H1 (cell line): ENCODE measurements at regions not wholly inside any gene's neighbourhood (a gene's known extent, or its start where the extent isn't known, plus 50 kb on each side); places are given as distances from the start of the nearest gene placed in this dataset.
A peak's percentile ranks its signal among the peaks of the same experiment; 100 is the strongest.

Source experiments
- CTCF ChIA-PET: fragments of 300-600 bp; sonication (Branson Sonifier 250); formaldehyde crosslinking; loops from one replicate; lab custom pipeline; 2021; ENCODE audit not compliant: partially characterized antibody; lab: Charles Lee
- POLR2A ChIA-PET: fragments of 300-600 bp; sonication (Branson Sonifier 250); formaldehyde crosslinking; loops from one replicate; lab custom pipeline; 2021; ENCODE audit warnings: inconsistent platforms; ENCODE audit not compliant: partially characterized antibody; lab: Charles Lee
- DNase-seq, 2 experiments: peaks; one replicate each; pipeline versions ENCODE4 v3.0.0 to v3.0.0-alpha.2; 2010 to 2022; ENCODE audit warnings: low spot score in 2 of 2, low read depth in 1 of 2, mixed read lengths in 1 of 2
- FAIRE-seq: peaks from 2 replicates; lab custom pipeline; 2011; peaks lifted over from hg19 to GRCh38; lab: Jason Lieb, UNC
- H2AFZ ChIP-seq: 2 replicates; pipeline ENCODE4 v1.8.1; 2012; ENCODE audit warnings: low read length, inconsistent platforms
- H2AK5ac ChIP-seq: 2 replicates; pipeline ENCODE4 v1.6.1; 2013; ENCODE audit warnings: low read depth, low read length
- H2BK120ac ChIP-seq: replicated peaks from 2 replicates; pipeline ENCODE3; 2013; ENCODE audit warnings: low read depth, low read length, inconsistent platforms
- H2BK12ac ChIP-seq: 2 replicates; pipeline ENCODE4 v1.6.1; 2013; ENCODE audit warnings: low read depth, low read length
- H2BK15ac ChIP-seq: 2 replicates; pipeline ENCODE4 v1.6.1; 2013; ENCODE audit warnings: low read length
- H2BK20ac ChIP-seq: 2 replicates; pipeline ENCODE4 v1.6.1; 2013; ENCODE audit warnings: low read length
- H2BK5ac ChIP-seq: 2 replicates; pipeline ENCODE4 v1.6.1; 2013; ENCODE audit warnings: low read depth, low read length
- H3K14ac ChIP-seq: 2 replicates; pipeline ENCODE4 v1.6.1; 2013; ENCODE audit warnings: inconsistent platforms; ENCODE audit not compliant: insufficient read length
- H3K18ac ChIP-seq: 2 replicates; pipeline ENCODE4 v1.6.1; 2013; ENCODE audit warnings: low read length; ENCODE audit errors: extremely low read depth
- H3K23ac ChIP-seq: 2 replicates; pipeline ENCODE4 v1.6.1; 2013; ENCODE audit warnings: inconsistent platforms; ENCODE audit not compliant: insufficient read length
- H3K23me2 ChIP-seq: 2 replicates; pipeline ENCODE4 v1.6.1; 2013; ENCODE audit warnings: low read depth, low read length
- H3K27ac ChIP-seq: 2 replicates; pipeline ENCODE4 v1.6.1; 2011; ENCODE audit warnings: low read depth, low read length, inconsistent platforms
- H3K27me3 ChIP-seq, 4 experiments: replicated peaks in 1 of 4; 1 replicate in 1 of 4; 2 replicates in 3 of 4; pipeline versions ENCODE4 v1.6.1 to v1.8.1; 2011 to 2013; ENCODE audit warnings: low read length in 3 of 4, mild to moderate bottlenecking in 3 of 4, inconsistent platforms in 2 of 4, mixed read lengths in 2 of 4, moderate library complexity in 1 of 4; ENCODE audit not compliant: control insufficient read depth in 3 of 4, insufficient read depth in 3 of 4; ENCODE audit errors: extremely low read depth in 1 of 4
- H3K36me3 ChIP-seq, 4 experiments: 2 replicates each; pipeline versions ENCODE4 v1.6.1 to v1.8.1; 2011 to 2013; ENCODE audit warnings: mild to moderate bottlenecking in 4 of 4, low read length in 3 of 4, moderate library complexity in 2 of 4, control low read depth in 1 of 4, inconsistent platforms in 1 of 4; ENCODE audit not compliant: insufficient read depth in 4 of 4, control insufficient read depth in 2 of 4
- H3K4ac ChIP-seq: replicated peaks from 2 replicates; pipeline ENCODE3; 2013; ENCODE audit warnings: low read length, low read depth, mixed read lengths, inconsistent platforms; ENCODE audit not compliant: insufficient read length
- H3K4me1 ChIP-seq, 4 experiments: replicated peaks in 1 of 4; 1 replicate in 1 of 4; 2 replicates in 3 of 4; pipeline versions ENCODE4 v1.6.1 to v1.8.1; 2011 to 2013; ENCODE audit warnings: low read length in 3 of 4, inconsistent platforms in 2 of 4, mixed read lengths in 1 of 4; ENCODE audit not compliant: insufficient read depth in 4 of 4, control insufficient read depth in 3 of 4
- H3K4me2 ChIP-seq, 2 experiments: 2 replicates each; pipeline versions ENCODE4 v1.6.1 to v1.8.1; 2011 to 2013; ENCODE audit warnings: low read depth in 2 of 2, low read length in 2 of 2, control low read depth in 1 of 2, inconsistent platforms in 1 of 2, mild to moderate bottlenecking in 1 of 2; ENCODE audit not compliant: insufficient read depth in 1 of 2
- H3K4me3 ChIP-seq, 4 experiments: fragments of 200-600, 300-600 bp in 1 of 4; sonication (generic), shearing (Covaris generic), sonication (Bioruptor Twin) in 1 of 4; 2 replicates each; pipeline versions ENCODE4 v1.5.1 to v1.8.1; 2011 to 2016; ENCODE audit warnings: low read length in 4 of 4, low read depth in 3 of 4, control low read depth in 2 of 4, inconsistent platforms in 2 of 4, mild to moderate bottlenecking in 2 of 4, mixed read lengths in 1 of 4, moderate library complexity in 1 of 4; ENCODE audit not compliant: insufficient read depth in 2 of 4; ENCODE audit errors: extremely low read depth in 1 of 4
- H3K56ac ChIP-seq: replicated peaks from 2 replicates; pipeline ENCODE3; 2013; ENCODE audit warnings: low read depth, mild to moderate bottlenecking, mixed read lengths, low read length, inconsistent platforms; ENCODE audit not compliant: insufficient read length
- H3K79me1 ChIP-seq: 2 replicates; pipeline ENCODE4 v1.6.1; 2013; ENCODE audit warnings: low read depth, low read length, control low read depth
- H3K79me2 ChIP-seq, 2 experiments: 2 replicates each; pipeline versions ENCODE4 v1.6.1 to v1.8.1; 2012 to 2013; ENCODE audit warnings: low read length in 2 of 2, mild to moderate bottlenecking in 2 of 2, inconsistent platforms in 1 of 2; ENCODE audit not compliant: insufficient read depth in 2 of 2, control insufficient read depth in 1 of 2
- H3K9ac ChIP-seq, 4 experiments: replicated peaks in 1 of 4; 1 replicate in 1 of 4; 2 replicates in 3 of 4; pipeline versions ENCODE4 v1.6.1 to v1.8.1; 2011 to 2013; ENCODE audit warnings: low read depth in 3 of 4, low read length in 3 of 4, control low read depth in 2 of 4, mild to moderate bottlenecking in 2 of 4, moderate library complexity in 2 of 4, inconsistent platforms in 1 of 4; ENCODE audit errors: extremely low read depth in 1 of 4
- H3K9me3 ChIP-seq, 2 experiments: 2 replicates each; pipeline versions ENCODE4 v1.6.1 to v1.8.1; 2012 to 2013; ENCODE audit warnings: mild to moderate bottlenecking in 2 of 2, moderate library complexity in 2 of 2, control low read depth in 1 of 2, inconsistent platforms in 1 of 2, low read depth in 1 of 2, low read length in 1 of 2, mixed read lengths in 1 of 2; ENCODE audit not compliant: insufficient read depth in 2 of 2
- H4K20me1 ChIP-seq, 2 experiments: replicated peaks in 1 of 2; 2 replicates each; pipeline versions ENCODE3 to v1.8.1; 2011 to 2013; ENCODE audit warnings: inconsistent platforms in 2 of 2, low read length in 2 of 2, mild to moderate bottlenecking in 1 of 2; ENCODE audit not compliant: insufficient read depth in 2 of 2, control insufficient read depth in 1 of 2
- H4K5ac ChIP-seq: 2 replicates; pipeline ENCODE4 v1.6.1; 2013; ENCODE audit warnings: low read length, low read depth, mixed read lengths, inconsistent platforms; ENCODE audit not compliant: insufficient read length
- H4K8ac ChIP-seq: 2 replicates; pipeline ENCODE4 v1.8.0; 2013; ENCODE audit warnings: mild to moderate bottlenecking, moderate library complexity, low read length, inconsistent platforms; ENCODE audit not compliant: insufficient read depth; ENCODE audit errors: extremely low read depth
- H4K91ac ChIP-seq: replicated peaks from 2 replicates; pipeline ENCODE3; 2013; ENCODE audit warnings: low read length, mixed read lengths, inconsistent platforms; ENCODE audit not compliant: insufficient read length
- HDAC6 ChIP-seq: IDR thresholded peaks from one replicate; pipeline ENCODE4 v1.7.1; 2012; ENCODE audit warnings: low read depth, mild to moderate bottlenecking, inconsistent platforms, low read length, moderate library complexity
- JUND ChIP-seq: IDR thresholded peaks from 2 replicates; pipeline ENCODE4 v1.6.1; 2011; ENCODE audit warnings: mild to moderate bottlenecking, improper control_type of control experiment, low read length
- whole genome bisulfite sequencing, 2 experiments: shearing (Covaris generic) in 1 of 2; methylation state at CpG; one replicate each; pipeline versions ENCODE4 v1.1.6 to v1.1.7; 2013 to 2015; ENCODE audit warnings: low lambda C conversion rate in 2 of 2, mixed read lengths in 2 of 2, inconsistent platforms in 1 of 2, low coverage in 1 of 2, missing lambda C conversion rate in 1 of 2; ENCODE audit not compliant: insufficient replicate concordance in 2 of 2, insufficient coverage in 1 of 2, insufficient read length in 1 of 2; ENCODE audit errors: extremely low coverage in 1 of 2, missing lambda C conversion rate in 1 of 2; 5-methylcytosine and 5-hydroxymethylcytosine counted together

DNA sequence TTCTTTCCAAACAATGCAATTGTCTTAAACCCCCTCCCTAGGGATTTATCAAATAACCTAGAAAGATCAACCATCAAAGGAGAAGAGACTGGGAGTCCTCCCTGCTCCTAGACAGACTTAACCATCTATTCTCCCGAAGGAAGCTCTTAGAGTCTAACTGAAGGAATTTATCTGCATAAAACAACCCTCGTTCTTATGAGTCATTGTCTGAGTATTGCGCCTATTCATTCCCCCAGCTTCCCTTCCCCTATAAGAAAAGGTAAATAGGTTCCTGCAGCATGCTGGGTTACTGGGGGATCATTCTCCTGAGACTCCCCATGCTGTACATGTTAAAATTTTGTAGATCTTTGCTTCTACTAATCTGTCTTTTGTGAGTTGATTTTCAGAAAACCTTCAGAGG lies 412.7 kb downstream of the OCA2 start:
- H3K18ac ChIP-seq = no peak overlapping the region
- H3K23me2 ChIP-seq = no peaks in the 10 kb centered on the region
- no peak overlapping the region for H2AK5ac ChIP-seq
- peak; percentile 31; the same call in 1 of the 2 replicates for TF ChIP-seq JUND
- no peak for TF ChIP-seq HDAC6
- H4K8ac ChIP-seq = no peak overlapping the region
- ChIA-PET CTCF (interaction anchor here (1.1 to 1.2 kb wide), 3 partner anchors 10 to 327 kb away, joined by 3 read pairs; no protein-coding TSS in a partner anchor), POLR2A (no interaction called here)
- no peak overlapping the region for H3K4ac ChIP-seq
- H2BK12ac ChIP-seq = no peak overlapping the region
- H3K9ac ChIP-seq = no peak overlapping the region
- no peaks in the 10 kb centered on the region for H3K9me3 ChIP-seq
- no peak overlapping the region for H3K14ac ChIP-seq
- FAIRE-seq (no peak), DNase-seq (no peak)
- no peak overlapping the region for H3K56ac ChIP-seq
- no peak overlapping the region for H2AFZ ChIP-seq
- no peak overlapping the region for H4K5ac ChIP-seq
- no peak overlapping the region for H4K91ac ChIP-seq
- H2BK5ac ChIP-seq = no peak overlapping the region
- H3K79me1 ChIP-seq = no peaks in the 10 kb centered on the region
- H4K20me1 ChIP-seq = no peaks in the 10 kb centered on the region
- no peak overlapping the region for H3K27ac ChIP-seq
- no peaks in the 10 kb centered on the region for H3K27me3 ChIP-seq
- no peak overlapping the region for H2BK120ac ChIP-seq
- H3K79me2 ChIP-seq = no peaks in the 10 kb centered on the region
- no peaks in the 10 kb centered on the region; a peak in 1 of 7 replicates for H3K4me1 ChIP-seq
- H3K4me2 ChIP-seq = no peak overlapping the region
- H3K23ac ChIP-seq = no peak overlapping the region
- no peaks in the 10 kb centered on the region for H3K36me3 ChIP-seq
- no peak overlapping the region for H2BK20ac ChIP-seq
- no peak overlapping the region for H3K4me3 ChIP-seq
- H2BK15ac ChIP-seq = no peak overlapping the region
- WGBS, 2 experiments = 78% methylated on average over 3 of the region's 3 CpGs; no CpG with 5 or more reads in 1 of the 2 experiments
